ENCODE measurements at regions not wholly inside any gene's neighbourhood (a gene's known extent, or its start where the extent isn't known, plus 50 kb on each side); places are given as distances from the start of the nearest gene placed in this dataset.

GRCh38 chr2:29987146-29987545 is 65.8 kb upstream of the ALK start:
- TF ChIP-seq POLR2A (IDR thresholded peaks at IDR 0.05) (no peak), CTCF (IDR thresholded peaks at IDR 0.05) (no peak)
